ENCODE measurements at regions not wholly inside any gene's neighbourhood (a gene's known extent, or its start where the extent isn't known, plus 50 kb on each side); places are given as distances from the start of the nearest gene placed in this dataset.

GRCh38 chr20:3352202-3352601 is 55.3 kb downstream of the DNAAF9 start:
- no peak for TF ChIP-seq CTCF (IDR thresholded peaks at IDR 0.05 in 2 of 3, conservative IDR thresholded peaks at IDR 0.05 in 1 of 3; ENCODE audit: control insufficient read depth in 2 of 3, extremely low read depth in 1 of 3, insufficient read depth in 1 of 3, low read depth in 3 of 3, low read length in 3 of 3)
- TF ChIP-seq SIX5 (IDR thresholded peaks at IDR 0.05; ENCODE audit: low read depth, low read length, severe bottlenecking) = no peak
- TF ChIP-seq RFX5 (IDR thresholded peaks at IDR 0.05; ENCODE audit: low read depth, low read length) = no peak
- no peak for TF ChIP-seq FOXM1 (IDR thresholded peaks at IDR 0.05; ENCODE audit: low read depth, low read length)
- TF ChIP-seq JUND (IDR thresholded peaks at IDR 0.05; ENCODE audit: low read depth, low read length) = no peak
- TF ChIP-seq ATF2 (IDR thresholded peaks at IDR 0.05; ENCODE audit: low read length) = no peak
- no peak for TF ChIP-seq HDAC2 (IDR thresholded peaks at IDR 0.05)
- no peak for TF ChIP-seq USF2 (IDR thresholded peaks at IDR 0.05; ENCODE audit: borderline replicate concordance, low read depth, low read length)
- TF ChIP-seq RAD21 (IDR thresholded peaks at IDR 0.05; ENCODE audit: insufficient read depth, low read depth, low read length) = no peak
- no peak for TF ChIP-seq REST (IDR thresholded peaks at IDR 0.05; ENCODE audit: low read depth, low read length)
- TF ChIP-seq POLR2A (IDR thresholded peaks at IDR 0.05; ENCODE audit: low read depth, low read length) = no peak
- TF ChIP-seq MTA3 (IDR thresholded peaks at IDR 0.05; ENCODE audit: borderline replicate concordance, low read length) = no peak
- TF ChIP-seq HDGF (IDR thresholded peaks at IDR 0.05) = no peak
- TF ChIP-seq SMC3 (IDR thresholded peaks at IDR 0.05; ENCODE audit: borderline replicate concordance, low read length) = no peak
